ENCODE measurements at regions not wholly inside any gene's neighbourhood (a gene's known extent, or its start where the extent isn't known, plus 50 kb on each side); places are given as distances from the start of the nearest gene placed in this dataset.

GRCh38 chr19:30857388-30857787, 485.2 kb downstream of the ZNF536 start:
- no peak overlapping the region for H3K4me2 ChIP-seq (ENCODE audit: low read length)
- DNase-seq (ENCODE audit: low spot score): no peak
- no peak overlapping the region for H2AFZ ChIP-seq (ENCODE audit: low read length)
- H3K36me3 ChIP-seq (ENCODE audit: insufficient read depth, low read length): no peaks in the 10 kb centered on the region
- H3K79me2 ChIP-seq (ENCODE audit: insufficient read depth, low read depth, low read length): no peaks in the 10 kb centered on the region
- ChIA-PET CTCF (ENCODE audit: unreplicated experiment) (no interaction called here), POLR2A (no interaction called here)
- BruUV-seq (replicated peaks): no TSS peak
- no peaks in the 10 kb centered on the region for H3K9me3 ChIP-seq (ENCODE audit: low read length)
- intact Hi-C loops (cut with micrococcal nuclease; ENCODE audit: unreplicated experiment): no loop called here
- H4K20me1 ChIP-seq (ENCODE audit: insufficient read depth, low read length): no peaks in the 10 kb centered on the region
- TF ChIP-seq EZH2phosphoT487 (IDR thresholded peaks at IDR 0.05; ENCODE audit: borderline replicate concordance, low read depth, low read length): no peak
- no peak for TF ChIP-seq CTCF (conservative IDR thresholded peaks at IDR 0.05; ENCODE audit: low read length)
- no peaks in the 10 kb centered on the region for H3K9me2 ChIP-seq (ENCODE audit: insufficient read depth, low read length)
- no peaks in the 10 kb centered on the region for H3K4me1 ChIP-seq (ENCODE audit: insufficient read depth, low read length, poor library complexity, severe bottlenecking)
- H3K27ac ChIP-seq (ENCODE audit: low read depth, low read length, poor library complexity, severe bottlenecking): no peak overlapping the region
- no peak overlapping the region for H3K4me3 ChIP-seq (ENCODE audit: low read depth, low read length, poor library complexity, severe bottlenecking)

GRCh38 chr19:30856786-30857185, 484.6 kb downstream of the ZNF536 start:
- no peak overlapping the region for H3K4me2 ChIP-seq (ENCODE audit: low read length)
- H3K4me1 ChIP-seq (ENCODE audit: insufficient read depth, low read length, poor library complexity, severe bottlenecking): no peaks in the 10 kb centered on the region
- H4K20me1 ChIP-seq (ENCODE audit: insufficient read depth, low read length): no peaks in the 10 kb centered on the region
- no peaks in the 10 kb centered on the region for H3K9me2 ChIP-seq (ENCODE audit: insufficient read depth, low read length)
- no peaks in the 10 kb centered on the region for H3K36me3 ChIP-seq (ENCODE audit: insufficient read depth, low read length)
- H3K4me3 ChIP-seq (ENCODE audit: low read depth, low read length, poor library complexity, severe bottlenecking): no peak overlapping the region
- no peaks in the 10 kb centered on the region for H3K9me3 ChIP-seq (ENCODE audit: low read length)
- DNase-seq (ENCODE audit: low spot score): no peak
- ChIA-PET CTCF (ENCODE audit: unreplicated experiment) (no interaction called here), POLR2A (no interaction called here)
- no TSS peak for BruUV-seq (replicated peaks)
- no peak for TF ChIP-seq EZH2phosphoT487 (IDR thresholded peaks at IDR 0.05; ENCODE audit: borderline replicate concordance, low read depth, low read length)
- TF ChIP-seq CTCF (conservative IDR thresholded peaks at IDR 0.05; ENCODE audit: low read length): no peak
- no peak overlapping the region for H3K27ac ChIP-seq (ENCODE audit: low read depth, low read length, poor library complexity, severe bottlenecking)
- H3K79me2 ChIP-seq (ENCODE audit: insufficient read depth, low read depth, low read length): no peaks in the 10 kb centered on the region
- no peak overlapping the region for H2AFZ ChIP-seq (ENCODE audit: low read length)
- intact Hi-C loops (cut with micrococcal nuclease; ENCODE audit: unreplicated experiment): no loop called here

GRCh38 chr19:30856376-30856775, 484.2 kb downstream of the ZNF536 start:
- CTCF ChIA-PET (ENCODE audit: unreplicated experiment): no interaction called here
- H3K9me2 ChIP-seq (ENCODE audit: insufficient read depth, low read length): no peaks in the 10 kb centered on the region
- H3K4me3 ChIP-seq (ENCODE audit: low read depth, low read length, poor library complexity, severe bottlenecking): no peak overlapping the region
- no peaks in the 10 kb centered on the region for H3K9me3 ChIP-seq (ENCODE audit: low read length)
- BruUV-seq (replicated peaks): no TSS peak
- intact Hi-C loops (cut with micrococcal nuclease; ENCODE audit: unreplicated experiment): no loop called here
- H3K27ac ChIP-seq (ENCODE audit: low read depth, low read length, poor library complexity, severe bottlenecking): no peak overlapping the region
- no peaks in the 10 kb centered on the region for H3K36me3 ChIP-seq (ENCODE audit: insufficient read depth, low read length)
- no peak for DNase-seq (ENCODE audit: low spot score)
- H2AFZ ChIP-seq (ENCODE audit: low read length): no peak overlapping the region
- no peaks in the 10 kb centered on the region for H3K79me2 ChIP-seq (ENCODE audit: insufficient read depth, low read depth, low read length)
- H3K4me1 ChIP-seq (ENCODE audit: insufficient read depth, low read length, poor library complexity, severe bottlenecking): no peaks in the 10 kb centered on the region
- H3K4me2 ChIP-seq (ENCODE audit: low read length): no peak overlapping the region
- POLR2A ChIA-PET: no interaction called here
- TF ChIP-seq CTCF (conservative IDR thresholded peaks at IDR 0.05; ENCODE audit: low read length): no peak
- no peak for TF ChIP-seq EZH2phosphoT487 (IDR thresholded peaks at IDR 0.05; ENCODE audit: borderline replicate concordance, low read depth, low read length)
- no peaks in the 10 kb centered on the region for H4K20me1 ChIP-seq (ENCODE audit: insufficient read depth, low read length)
